MM.1S (cell line): ENCODE measurements at regions not wholly inside any gene's neighbourhood (a gene's known extent, or its start where the extent isn't known, plus 50 kb on each side); places are given as distances from the start of the nearest gene placed in this dataset.

Experiments
- DNase-seq: peaks from one replicate; pipeline ENCODE4 v3.0.0-alpha.2; 2015
- H2AFZ ChIP-seq: fragments of 300-600 bp; sonication (generic); 2 replicates; pipeline ENCODE4 v1.6.0; 2016; ENCODE audit warnings: antibody characterized with exemption, low read length
- H3F3A ChIP-seq: fragments of 300-600 bp; sonication (generic); 2 replicates; pipeline ENCODE4 v1.6.1; 2016; ENCODE audit warnings: mild to moderate bottlenecking, antibody characterized with exemption, low read length, moderate library complexity, mixed read lengths; ENCODE audit not compliant: insufficient read depth
- H3K27ac ChIP-seq: fragments of 300-600 bp; sonication (generic); 2 replicates; pipeline ENCODE4 v1.5.1; 2016; ENCODE audit warnings: mild to moderate bottlenecking, low read length
- H3K27me3 ChIP-seq: fragments of 300-600 bp; sonication (generic); replicated peaks from 2 replicates; pipeline ENCODE4 v1.6.0; 2016; ENCODE audit warnings: low read length; ENCODE audit not compliant: insufficient read depth
- H3K36me3 ChIP-seq: fragments of 300-600 bp; sonication (generic); replicated peaks from 2 replicates; pipeline ENCODE4 v1.6.1; 2016; ENCODE audit warnings: mild to moderate bottlenecking, low read length, mixed read lengths; ENCODE audit not compliant: insufficient read depth
- H3K4me1 ChIP-seq: fragments of 300-600 bp; sonication (generic); 2 replicates; pipeline ENCODE4 v1.6.1; 2016; ENCODE audit warnings: low read length, mixed read lengths
- H3K4me2 ChIP-seq: fragments of 300-600 bp; sonication (generic); 2 replicates; pipeline ENCODE4 v1.6.0; 2016; ENCODE audit warnings: low read depth, low read length
- H3K4me3 ChIP-seq: fragments of 300-600 bp; sonication (generic); 2 replicates; pipeline ENCODE4 v1.5.1; 2016; ENCODE audit warnings: low read length, mixed read lengths
- H3K79me2 ChIP-seq: fragments of 300-600 bp; sonication (generic); 2 replicates; pipeline ENCODE4 v1.6.1; 2016; ENCODE audit warnings: mixed run types, low read length, mixed read lengths
- H3K9ac ChIP-seq: fragments of 300-600 bp; sonication (generic); 2 replicates; pipeline ENCODE4 v1.6.1; 2016; ENCODE audit warnings: low read length, mixed read lengths
- H3K9me2 ChIP-seq: fragments of 300-600 bp; sonication (generic); replicated peaks from 2 replicates; pipeline ENCODE4 v1.6.1; 2016; ENCODE audit warnings: mild to moderate bottlenecking, low read length, mixed read lengths; ENCODE audit not compliant: insufficient read depth
- H3K9me3 ChIP-seq: fragments of 300-600 bp; sonication (generic); replicated peaks from 2 replicates; pipeline ENCODE4 v1.6.1; 2016; ENCODE audit warnings: mild to moderate bottlenecking, low read length, mixed read lengths; ENCODE audit not compliant: insufficient read depth
- H4K20me1 ChIP-seq: fragments of 300-600 bp; sonication (generic); 2 replicates; pipeline ENCODE4 v1.6.1; 2016; ENCODE audit warnings: mild to moderate bottlenecking, low read length, moderate library complexity, mixed read lengths; ENCODE audit not compliant: insufficient read depth
- EZH2 ChIP-seq: fragments of 300-600 bp; sonication (generic); optimal IDR thresholded peaks from 2 replicates; pipeline ENCODE3; 2017; ENCODE audit warnings: low read depth, mild to moderate bottlenecking, antibody characterized with exemption, low read length, mixed read lengths
- EZH2phosphoT487 ChIP-seq: fragments of 300-600 bp; sonication (generic); IDR thresholded peaks from 2 replicates; pipeline ENCODE4 v1.6.1; 2018; ENCODE audit warnings: antibody characterized with exemption, low read length
- TF ChIP-seq, protein P1 (sequence below): fragments of 300-600 bp; sonication (generic); IDR thresholded peaks from 2 replicates; pipeline ENCODE4 v1.5.1; 2016; ENCODE audit warnings: antibody characterized with exemption, low read length, mixed read lengths

GRCh38 chrX:40243755-40244515 is 146.2 kb upstream of the BCOR start:
- H3K4me2 ChIP-seq = no peak overlapping the region
- no peaks in the 10 kb centered on the region for H3K27me3 ChIP-seq
- no peak for DNase-seq
- H3K9me2 ChIP-seq = no peaks in the 10 kb centered on the region
- no peaks in the 10 kb centered on the region for H3K79me2 ChIP-seq
- TF ChIP-seq EZH2phosphoT487 = no peak
- TF ChIP-seq, protein P1, sequence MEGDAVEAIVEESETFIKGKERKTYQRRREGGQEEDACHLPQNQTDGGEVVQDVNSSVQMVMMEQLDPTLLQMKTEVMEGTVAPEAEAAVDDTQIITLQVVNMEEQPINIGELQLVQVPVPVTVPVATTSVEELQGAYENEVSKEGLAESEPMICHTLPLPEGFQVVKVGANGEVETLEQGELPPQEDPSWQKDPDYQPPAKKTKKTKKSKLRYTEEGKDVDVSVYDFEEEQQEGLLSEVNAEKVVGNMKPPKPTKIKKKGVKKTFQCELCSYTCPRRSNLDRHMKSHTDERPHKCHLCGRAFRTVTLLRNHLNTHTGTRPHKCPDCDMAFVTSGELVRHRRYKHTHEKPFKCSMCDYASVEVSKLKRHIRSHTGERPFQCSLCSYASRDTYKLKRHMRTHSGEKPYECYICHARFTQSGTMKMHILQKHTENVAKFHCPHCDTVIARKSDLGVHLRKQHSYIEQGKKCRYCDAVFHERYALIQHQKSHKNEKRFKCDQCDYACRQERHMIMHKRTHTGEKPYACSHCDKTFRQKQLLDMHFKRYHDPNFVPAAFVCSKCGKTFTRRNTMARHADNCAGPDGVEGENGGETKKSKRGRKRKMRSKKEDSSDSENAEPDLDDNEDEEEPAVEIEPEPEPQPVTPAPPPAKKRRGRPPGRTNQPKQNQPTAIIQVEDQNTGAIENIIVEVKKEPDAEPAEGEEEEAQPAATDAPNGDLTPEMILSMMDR = no peak
- TF ChIP-seq EZH2 = no peak
- no peak overlapping the region for H3K4me3 ChIP-seq
- H3K9ac ChIP-seq = no peak overlapping the region
- no peaks in the 10 kb centered on the region for H3F3A ChIP-seq
- H3K4me1 ChIP-seq = no peaks in the 10 kb centered on the region
- no peak overlapping the region for H2AFZ ChIP-seq
- H3K27ac ChIP-seq = no peak overlapping the region
- H3K36me3 ChIP-seq = no peaks in the 10 kb centered on the region
- H3K9me3 ChIP-seq = no peaks in the 10 kb centered on the region
- no peaks in the 10 kb centered on the region for H4K20me1 ChIP-seq

- H3K4me3 ChIP-seq = no peak overlapping the region
Observed at GRCh38 chrX:40240844-40241243, 143.1 kb upstream of the BCOR start.

GRCh38 chrX:40237731-40238178 is 140.0 kb upstream of the BCOR start:
- H3K9ac ChIP-seq = no peak overlapping the region
- TF ChIP-seq EZH2phosphoT487 = no peak
- TF ChIP-seq EZH2 = no peak
- TF ChIP-seq, protein P1 = no peak
- no peaks in the 10 kb centered on the region for H3K9me3 ChIP-seq
- H3K79me2 ChIP-seq = no peaks in the 10 kb centered on the region
- H3K4me2 ChIP-seq = no peak overlapping the region
- H3K4me3 ChIP-seq = no peak overlapping the region
- no peak overlapping the region for H3K27ac ChIP-seq
- H3F3A ChIP-seq = no peaks in the 10 kb centered on the region
- no peak overlapping the region for H2AFZ ChIP-seq
- no peaks in the 10 kb centered on the region for H3K36me3 ChIP-seq
- H3K27me3 ChIP-seq = no peaks in the 10 kb centered on the region
- H3K9me2 ChIP-seq = no peaks in the 10 kb centered on the region
- H4K20me1 ChIP-seq = no peaks in the 10 kb centered on the region
- DNase-seq = no peak
- no peaks in the 10 kb centered on the region for H3K4me1 ChIP-seq

More at GRCh38 chrX:40240844-40241243, 143.1 kb upstream of the BCOR start:
- Histone ChIP-seq H3K79me2 (no peaks in the 10 kb centered on the region), H3K4me2 (no peak overlapping the region), H3K4me1 (no peaks in the 10 kb centered on the region), H3K9me3 (no peaks in the 10 kb centered on the region), H3K27me3 (no peaks in the 10 kb centered on the region), H3F3A (no peaks in the 10 kb centered on the region), H2AFZ (no peak overlapping the region), H3K9ac (no peak overlapping the region), H3K36me3 (no peaks in the 10 kb centered on the region), H3K9me2 (no peaks in the 10 kb centered on the region), H3K27ac (no peak overlapping the region), H4K20me1 (no peaks in the 10 kb centered on the region)
- TF ChIP-seq EZH2 (no peak), EZH2phosphoT487 (no peak)
- TF ChIP-seq, protein P1 = no peak
- no peak for DNase-seq
